Left renal cortex interstitium (tissue), 4 donors: ENCODE measurements at regions not wholly inside any gene's neighbourhood (a gene's known extent, or its start where the extent isn't known, plus 50 kb on each side); places are given as distances from the start of the nearest gene placed in this dataset.

ENCODE experiments used
- DNase-seq, 4 donors: peaks; one replicate each; pipeline ENCODE4 v3.0.0-alpha.2; 2013; ENCODE audit warnings: low read depth in 4 of 4, low spot score in 2 of 4, missing footprints in 1 of 4

- no peak for DNase-seq
Observed at GRCh38 chr13:58151452-58151851, 519.9 kb downstream of the PCDH17 start.

GRCh38 chr13:58160980-58161379, 529.4 kb downstream of the PCDH17 start:
- DNase-seq = no peak

GRCh38 chr13:58165617-58166016, 534.1 kb downstream of the PCDH17 start:
- no peak for DNase-seq

- DNase-seq = no peak
Observed at GRCh38 chr13:58181111-58181510, 549.6 kb downstream of the PCDH17 start.

- no peak for DNase-seq
Observed at GRCh38 chr13:58187881-58188280, 556.3 kb downstream of the PCDH17 start.

- DNase-seq = no peak
Observed at GRCh38 chr13:58190577-58190976, 559.0 kb downstream of the PCDH17 start.

GRCh38 chr13:58191754-58192153, 560.2 kb downstream of the PCDH17 start:
- DNase-seq = no peak

- no peak for DNase-seq
Observed at GRCh38 chr13:58202099-58202498, 570.6 kb downstream of the PCDH17 start.

GRCh38 chr13:58207501-58207900, 576.0 kb downstream of the PCDH17 start:
- no peak for DNase-seq

GRCh38 chr13:58235454-58235853, 603.9 kb downstream of the PCDH17 start:
- no peak for DNase-seq

GRCh38 chr13:58238972-58239773, 607.6 kb downstream of the PCDH17 start:
- DNase-seq = no peak

- DNase-seq = no peak
Observed at GRCh38 chr13:58239774-58240268, 608.3 kb downstream of the PCDH17 start.

GRCh38 chr13:58247080-58247479, 615.5 kb downstream of the PCDH17 start:
- no peak for DNase-seq

- DNase-seq = no peak
Observed at GRCh38 chr13:58254943-58255342, 623.4 kb downstream of the PCDH17 start.

- DNase-seq = peak in 1 of 4 donors; percentile 8
Observed at GRCh38 chr13:58266271-58266670, 634.7 kb downstream of the PCDH17 start.

GRCh38 chr13:58298556-58299135, 667.1 kb downstream of the PCDH17 start:
- no peak for DNase-seq

- no peak for DNase-seq
Observed at GRCh38 chr13:58300224-58300623, 668.7 kb downstream of the PCDH17 start.

- DNase-seq = no peak
Observed at GRCh38 chr13:58300974-58301681, 669.6 kb downstream of the PCDH17 start.

- no peak for DNase-seq
Observed at GRCh38 chr13:58302349-58302748, 670.8 kb downstream of the PCDH17 start.

GRCh38 chr13:58306062-58306461, 674.5 kb downstream of the PCDH17 start:
- DNase-seq = no peak

- DNase-seq = no peak
Observed at GRCh38 chr13:58313219-58313618, 681.7 kb downstream of the PCDH17 start.
